Smooth muscle cell (in vitro differentiated cells): ENCODE measurements at regions not wholly inside any gene's neighbourhood (a gene's known extent, or its start where the extent isn't known, plus 50 kb on each side); places are given as distances from the start of the nearest gene placed in this dataset.

Source experiments
- DNase-seq: peaks from one replicate; lab custom pipeline; 2025; ENCODE audit not compliant: unreplicated experiment; lab: John Stamatoyannopoulos, UW
- H2AFZ ChIP-seq: fragments of 200-600 bp; sonication (generic); 2 replicates; pipeline ENCODE4 v1.6.0; 2016; ENCODE audit warnings: antibody characterized with exemption, low read depth, mild to moderate bottlenecking
- H3F3A ChIP-seq: fragments of 200-600 bp; sonication (generic); 2 replicates; pipeline ENCODE4 v1.6.0; 2017; ENCODE audit warnings: antibody characterized with exemption, low read depth
- H3K27ac ChIP-seq: fragments of 200-600 bp; sonication (generic); 2 replicates; pipeline ENCODE4 v1.5.1; 2016; ENCODE audit warnings: low read depth, mild to moderate bottlenecking
- H3K27me3 ChIP-seq: fragments of 200-600 bp; sonication (generic); 2 replicates; pipeline ENCODE4 v1.6.1; 2016; ENCODE audit warnings: low read depth, mild to moderate bottlenecking
- H3K36me3 ChIP-seq: fragments of 200-600 bp; sonication (generic); 2 replicates; pipeline ENCODE4 v1.5.1; 2016; ENCODE audit warnings: low read depth
- H3K4me1 ChIP-seq: fragments of 200-600 bp; sonication (generic); 2 replicates; pipeline ENCODE4 v1.5.1; 2016; ENCODE audit warnings: low read depth
- H3K4me2 ChIP-seq: fragments of 200-600 bp; sonication (generic); 2 replicates; pipeline ENCODE4 v1.6.0; 2016; ENCODE audit warnings: mild to moderate bottlenecking
- H3K4me3 ChIP-seq: fragments of 200-600 bp; sonication (generic); 2 replicates; pipeline ENCODE4 v1.5.1; 2016; ENCODE audit warnings: mild to moderate bottlenecking
- H3K79me2 ChIP-seq: fragments of 200-600 bp; sonication (generic); 2 replicates; pipeline ENCODE4 v1.6.0; 2016; ENCODE audit warnings: low read depth, mild to moderate bottlenecking
- H3K9ac ChIP-seq: fragments of 200-600 bp; sonication (generic); 2 replicates; pipeline ENCODE4 v1.6.0; 2016; ENCODE audit warnings: low read depth
- H3K9me3 ChIP-seq: fragments of 200-600 bp; sonication (generic); replicated peaks from 2 replicates; pipeline ENCODE4 v1.5.1; 2016; ENCODE audit warnings: low read depth
- H4K20me1 ChIP-seq: fragments of 200-600 bp; sonication (generic); 2 replicates; pipeline ENCODE4 v1.6.0; 2016; ENCODE audit warnings: low read depth
- WGBS: methylation state at CpG from one replicate; pipeline ENCODE4 v1.1.7; 2016; ENCODE audit warnings: low lambda C conversion rate; 5-methylcytosine and 5-hydroxymethylcytosine counted together
- TF ChIP-seq, protein P1 (sequence below): fragments of 200-600 bp; sonication (generic); IDR thresholded peaks from 2 replicates; pipeline ENCODE4 v1.5.1; 2017; ENCODE audit warnings: borderline replicate concordance, mild to moderate bottlenecking, antibody characterized with exemption; ENCODE audit not compliant: insufficient read depth, poor library complexity, severe bottlenecking

DNA sequence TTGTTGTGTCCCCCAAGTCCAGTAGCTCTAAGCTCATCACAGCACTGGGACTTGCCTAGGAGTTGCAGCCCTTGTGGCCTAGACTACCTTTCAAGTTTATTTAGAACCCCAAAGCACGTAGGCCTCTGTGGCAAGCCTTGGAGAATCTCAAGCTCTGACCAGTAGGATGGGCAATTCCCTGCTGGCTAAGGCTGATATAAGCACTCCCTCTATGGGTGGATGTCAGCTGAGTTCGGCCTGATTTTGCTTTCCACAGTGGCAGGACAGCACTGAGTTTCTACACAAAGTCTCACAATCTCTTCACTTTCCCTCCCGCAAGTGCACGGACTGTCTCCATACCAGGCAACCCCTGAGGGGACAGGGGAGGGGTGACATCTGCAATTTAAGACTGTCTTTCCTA is 886.4 kb upstream of the LRRN3 start:
- Histone ChIP-seq H3K9me3 (no peaks in the 10 kb centered on the region), H3K4me3 (no peak overlapping the region), H3K4me1 (no peaks in the 10 kb centered on the region), H3K36me3 (no peaks in the 10 kb centered on the region), H3K27ac (no peak overlapping the region), H4K20me1 (no peaks in the 10 kb centered on the region), H3K79me2 (no peaks in the 10 kb centered on the region), H3K27me3 (no peaks in the 10 kb centered on the region), H3K4me2 (no peak overlapping the region), H2AFZ (no peak overlapping the region), H3K9ac (no peak overlapping the region), H3F3A (no peaks in the 10 kb centered on the region)
- 68% methylated on average over 4 of the region's 4 CpGs for WGBS
- DNase-seq: no peak
- TF ChIP-seq, protein P1, sequence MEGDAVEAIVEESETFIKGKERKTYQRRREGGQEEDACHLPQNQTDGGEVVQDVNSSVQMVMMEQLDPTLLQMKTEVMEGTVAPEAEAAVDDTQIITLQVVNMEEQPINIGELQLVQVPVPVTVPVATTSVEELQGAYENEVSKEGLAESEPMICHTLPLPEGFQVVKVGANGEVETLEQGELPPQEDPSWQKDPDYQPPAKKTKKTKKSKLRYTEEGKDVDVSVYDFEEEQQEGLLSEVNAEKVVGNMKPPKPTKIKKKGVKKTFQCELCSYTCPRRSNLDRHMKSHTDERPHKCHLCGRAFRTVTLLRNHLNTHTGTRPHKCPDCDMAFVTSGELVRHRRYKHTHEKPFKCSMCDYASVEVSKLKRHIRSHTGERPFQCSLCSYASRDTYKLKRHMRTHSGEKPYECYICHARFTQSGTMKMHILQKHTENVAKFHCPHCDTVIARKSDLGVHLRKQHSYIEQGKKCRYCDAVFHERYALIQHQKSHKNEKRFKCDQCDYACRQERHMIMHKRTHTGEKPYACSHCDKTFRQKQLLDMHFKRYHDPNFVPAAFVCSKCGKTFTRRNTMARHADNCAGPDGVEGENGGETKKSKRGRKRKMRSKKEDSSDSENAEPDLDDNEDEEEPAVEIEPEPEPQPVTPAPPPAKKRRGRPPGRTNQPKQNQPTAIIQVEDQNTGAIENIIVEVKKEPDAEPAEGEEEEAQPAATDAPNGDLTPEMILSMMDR: no peak

DNA sequence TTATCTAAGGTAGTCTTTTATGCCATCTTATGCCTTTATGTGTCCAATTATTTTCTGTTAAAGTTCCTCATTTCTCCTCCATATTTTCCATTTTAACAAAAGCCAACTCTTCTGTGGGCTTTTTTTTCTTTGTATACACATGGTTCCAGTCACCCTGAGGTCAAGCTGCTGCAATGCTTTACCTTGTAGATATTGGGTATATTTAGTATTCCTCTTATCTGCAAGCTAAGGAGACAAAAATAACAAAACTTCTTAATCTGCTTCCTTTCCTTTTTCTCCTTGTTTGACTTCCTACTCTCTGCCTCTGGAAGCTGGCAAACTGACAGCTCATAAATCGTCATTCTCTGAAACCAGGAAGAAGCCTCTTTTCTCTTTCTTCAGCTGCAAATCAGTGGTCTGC is 885.0 kb upstream of the LRRN3 start:
- 55% methylated on average over 1 of the region's 1 CpG for WGBS
- Histone ChIP-seq H3K79me2 (no peaks in the 10 kb centered on the region), H3K9me3 (no peaks in the 10 kb centered on the region), H3K4me2 (no peak overlapping the region), H4K20me1 (no peaks in the 10 kb centered on the region), H3K4me1 (no peaks in the 10 kb centered on the region), H3K36me3 (no peaks in the 10 kb centered on the region), H3K9ac (no peak overlapping the region), H3K27ac (no peak overlapping the region), H3K27me3 (no peaks in the 10 kb centered on the region), H3K4me3 (no peak overlapping the region), H3F3A (no peaks in the 10 kb centered on the region), H2AFZ (no peak overlapping the region)
- TF ChIP-seq, protein P1: no peak
- no peak for DNase-seq

DNA sequence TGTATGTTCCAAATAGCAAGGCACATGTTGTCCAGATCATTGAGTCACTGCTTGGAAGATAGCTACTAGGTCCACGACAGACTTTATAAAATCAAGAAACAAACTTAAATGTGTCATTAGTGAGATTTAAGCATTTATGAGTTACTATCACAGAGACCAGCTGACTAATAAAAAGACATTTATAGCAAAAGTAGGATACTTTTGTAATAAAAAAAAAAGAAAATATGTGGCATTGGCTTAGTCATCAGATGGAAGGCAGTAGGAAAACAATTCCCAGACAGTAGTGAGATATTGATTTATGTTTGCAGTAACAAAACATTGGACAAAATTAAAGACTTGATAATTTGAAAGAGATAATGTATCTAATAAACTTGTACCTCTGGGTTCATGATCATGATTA is 881.0 kb upstream of the LRRN3 start:
- Histone ChIP-seq H3K79me2 (no peaks in the 10 kb centered on the region), H3K4me1 (no peaks in the 10 kb centered on the region), H3K9ac (no peak overlapping the region), H3K4me2 (no peak overlapping the region), H3K4me3 (no peak overlapping the region), H3F3A (no peaks in the 10 kb centered on the region), H3K27ac (no peak overlapping the region), H3K27me3 (no peaks in the 10 kb centered on the region), H4K20me1 (no peaks in the 10 kb centered on the region), H2AFZ (no peak overlapping the region), H3K36me3 (no peaks in the 10 kb centered on the region), H3K9me3 (no peaks in the 10 kb centered on the region)
- no peak for DNase-seq
- TF ChIP-seq, protein P1: no peak
- WGBS: 28% methylated on average over 1 of the region's 1 CpG

DNA sequence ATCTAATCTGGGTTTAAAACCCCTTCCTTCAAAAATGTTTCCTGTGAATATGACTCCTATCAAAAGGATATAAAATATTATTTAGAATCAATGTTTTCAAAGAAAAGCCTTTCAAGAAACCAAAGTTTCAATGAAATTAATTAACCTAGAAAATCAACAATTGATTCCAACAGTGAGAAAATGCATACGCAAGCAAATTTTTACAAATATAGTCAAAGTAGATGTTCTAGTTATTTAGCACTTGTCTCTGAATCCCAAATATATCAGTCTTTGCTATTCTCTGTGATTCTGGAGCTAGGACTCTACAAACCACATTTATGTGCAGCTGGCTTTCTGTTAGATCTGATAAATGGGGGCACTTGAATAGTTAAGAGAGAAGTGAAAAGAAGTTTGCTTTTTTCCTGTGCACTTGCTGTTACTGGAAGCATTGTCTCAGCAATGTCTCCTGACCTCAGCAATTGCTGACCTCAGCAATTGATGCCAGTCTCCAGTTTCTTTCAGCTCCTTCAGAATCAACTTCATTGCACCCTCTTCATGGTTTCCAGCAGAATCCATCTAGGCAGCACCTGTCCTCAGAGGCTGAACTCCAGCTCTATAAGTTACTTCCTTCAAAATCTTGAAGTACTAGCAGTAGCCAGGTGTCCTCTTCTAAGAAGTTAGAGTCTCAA is 879.9 kb upstream of the LRRN3 start:
- TF ChIP-seq, protein P1: no peak
- Histone ChIP-seq H3K36me3 (no peaks in the 10 kb centered on the region), H4K20me1 (no peaks in the 10 kb centered on the region), H3K4me3 (no peak overlapping the region), H3K27ac (no peak overlapping the region), H3K27me3 (no peaks in the 10 kb centered on the region), H2AFZ (no peak overlapping the region), H3K4me2 (no peak overlapping the region), H3F3A (no peaks in the 10 kb centered on the region), H3K79me2 (no peaks in the 10 kb centered on the region), H3K9me3 (no peaks in the 10 kb centered on the region), H3K9ac (no peak overlapping the region), H3K4me1 (no peaks in the 10 kb centered on the region)
- no peak for DNase-seq
- 93% methylated on average over 1 of the region's 1 CpG for WGBS
